Loucy (cell line): ENCODE measurements at regions not wholly inside any gene's neighbourhood (a gene's known extent, or its start where the extent isn't known, plus 50 kb on each side); places are given as distances from the start of the nearest gene placed in this dataset.

ENCODE experiments used
- H2AFZ ChIP-seq: fragments of 200-600 bp; sonication (generic); 2 replicates; pipeline ENCODE4 v1.6.0; 2016; ENCODE audit warnings: antibody characterized with exemption, mild to moderate bottlenecking, low read length, moderate library complexity
- H3F3A ChIP-seq: fragments of 200-600 bp; 2 replicates; pipeline ENCODE4 v1.6.0; 2016; ENCODE audit warnings: antibody characterized with exemption, low read depth, mild to moderate bottlenecking
- H3K27me3 ChIP-seq: fragments of 200-600 bp; sonication (generic); 2 replicates; pipeline ENCODE4 v1.6.1; 2014; ENCODE audit warnings: low read length, mild to moderate bottlenecking; ENCODE audit not compliant: insufficient read depth, poor library complexity, severe bottlenecking
- H3K36me3 ChIP-seq: fragments of 200-600 bp; sonication (generic); 2 replicates; pipeline ENCODE4 v1.6.1; 2016; ENCODE audit warnings: low read length; ENCODE audit not compliant: insufficient read depth
- H3K4me1 ChIP-seq: fragments of 200-600 bp; sonication (generic); 2 replicates; pipeline ENCODE4 v1.5.1; 2014; ENCODE audit warnings: low read length, mild to moderate bottlenecking; ENCODE audit not compliant: insufficient read depth, poor library complexity, severe bottlenecking
- H3K4me2 ChIP-seq: fragments of 200-600 bp; sonication (generic); 2 replicates; pipeline ENCODE4 v1.6.0; 2014; ENCODE audit warnings: antibody characterized with exemption, low read length, low read depth, mild to moderate bottlenecking; ENCODE audit not compliant: poor library complexity, severe bottlenecking
- H3K4me3 ChIP-seq: fragments of 200-600 bp; sonication (generic); 2 replicates; pipeline ENCODE4 v1.5.1; 2014; ENCODE audit warnings: low read length, mild to moderate bottlenecking, mixed read lengths; ENCODE audit not compliant: poor library complexity, severe bottlenecking
- H3K79me2 ChIP-seq: fragments of 200-600 bp; sonication (generic); 2 replicates; pipeline ENCODE4 v1.6.1; 2014; ENCODE audit warnings: low read length; ENCODE audit not compliant: insufficient read depth
- H3K9ac ChIP-seq: fragments of 200-600 bp; sonication (generic); 2 replicates; pipeline ENCODE4 v1.6.0; 2014; ENCODE audit warnings: mild to moderate bottlenecking, low read depth, low read length, moderate library complexity; ENCODE audit not compliant: poor library complexity, severe bottlenecking
- H3K9me2 ChIP-seq: fragments of 200-600 bp; sonication (generic); replicated peaks from 2 replicates; pipeline ENCODE4 v1.6.1; 2016; ENCODE audit warnings: low read depth, low read length, mixed read lengths
- H3K9me3 ChIP-seq: fragments of 200-600 bp; sonication (generic); 2 replicates; pipeline ENCODE4 v1.6.1; 2014; ENCODE audit warnings: mild to moderate bottlenecking, antibody characterized with exemption, low read length, low read depth; ENCODE audit not compliant: insufficient read depth
- H4K20me1 ChIP-seq: fragments of 200-600 bp; sonication (generic); 2 replicates; pipeline ENCODE4 v1.6.0; 2014; ENCODE audit warnings: antibody characterized with exemption, low read length, mild to moderate bottlenecking; ENCODE audit not compliant: insufficient read depth, poor library complexity, severe bottlenecking
- CTCF ChIP-seq: fragments of 200-600 bp; sonication (generic); conservative IDR thresholded peaks from 2 replicates; pipeline ENCODE4 v1.5.1; 2014; ENCODE audit warnings: mild to moderate bottlenecking, antibody characterized with exemption, low read length
- EZH2phosphoT487 ChIP-seq: fragments of 200-600 bp; IDR thresholded peaks from 2 replicates; pipeline ENCODE4 v1.6.1; 2018; ENCODE audit warnings: antibody characterized with exemption, mild to moderate bottlenecking, moderate library complexity, borderline replicate concordance

DNA sequence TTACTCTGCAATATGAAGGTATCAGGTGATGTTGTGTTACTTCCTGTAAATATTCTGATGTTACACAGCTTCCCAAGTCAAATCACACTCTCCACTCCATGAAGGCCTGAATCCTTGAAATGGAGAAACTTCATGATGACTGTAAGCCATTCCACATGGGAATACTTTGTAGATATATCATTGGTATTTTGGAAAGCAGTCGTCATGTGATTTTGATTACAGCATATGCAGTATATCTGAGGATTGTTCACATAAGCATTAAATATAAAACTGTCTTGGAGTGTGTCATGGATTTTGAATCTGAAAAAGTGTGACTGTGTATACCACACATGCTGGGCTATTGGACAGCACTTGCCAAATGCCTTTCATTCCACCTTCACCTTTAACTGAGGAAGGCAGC, 118.3 kb upstream of the EXOC2 start:
- Histone ChIP-seq H3K27me3 (no peaks in the 10 kb centered on the region), H3K79me2 (no peaks in the 10 kb centered on the region), H3K9me2 (no peaks in the 10 kb centered on the region), H3K4me1 (peaks cover under 1% of the 10 kb centered on the region), H3K9me3 (no peaks in the 10 kb centered on the region), H3K9ac (no peak overlapping the region), H3K36me3 (no peaks in the 10 kb centered on the region), H4K20me1 (no peaks in the 10 kb centered on the region), H3K4me2 (no peak overlapping the region), H3K4me3 (no peak overlapping the region), H3F3A (no peaks in the 10 kb centered on the region), H2AFZ (no peak overlapping the region)
- TF ChIP-seq EZH2phosphoT487 = no peak
- no peak for TF ChIP-seq CTCF

DNA sequence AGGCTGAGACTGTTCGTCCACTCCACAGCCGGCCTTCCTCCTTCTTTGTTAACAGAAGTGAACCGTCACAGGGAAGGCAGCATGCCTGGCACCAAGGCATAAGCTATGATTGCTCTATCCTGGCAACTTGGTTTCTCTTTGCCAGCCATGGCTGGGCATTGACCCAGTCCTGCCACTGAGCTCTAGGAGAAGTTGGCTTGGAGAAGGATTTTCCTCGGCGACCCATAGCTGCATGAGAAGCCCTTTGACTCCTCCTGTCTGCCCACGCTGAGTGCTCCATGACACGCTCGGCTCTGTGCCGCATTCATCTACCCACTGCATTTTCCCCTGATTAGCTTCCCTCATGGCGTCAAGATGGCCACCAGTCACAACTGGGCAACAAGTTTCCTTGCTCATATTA, 111.8 kb upstream of the EXOC2 start:
- Histone ChIP-seq H4K20me1 (no peaks in the 10 kb centered on the region), H3K9me2 (no peaks in the 10 kb centered on the region), H3K4me3 (no peak overlapping the region), H3K9me3 (no peaks in the 10 kb centered on the region), H2AFZ (no peak overlapping the region), H3K9ac (no peak overlapping the region), H3K79me2 (no peaks in the 10 kb centered on the region), H3F3A (no peaks in the 10 kb centered on the region), H3K27me3 (no peaks in the 10 kb centered on the region), H3K36me3 (no peaks in the 10 kb centered on the region), H3K4me2 (no peak overlapping the region), H3K4me1 (no peaks in the 10 kb centered on the region)
- no peak for TF ChIP-seq CTCF
- TF ChIP-seq EZH2phosphoT487 = no peak

GRCh38 chr6:804317-804716, 111.4 kb upstream of the EXOC2 start:
- H3K27me3 ChIP-seq = no peaks in the 10 kb centered on the region

More at GRCh38 chr6:804317-804716, 111.4 kb upstream of the EXOC2 start:
- no peaks in the 10 kb centered on the region for H3K9me2 ChIP-seq
- TF ChIP-seq EZH2phosphoT487 (no peak), CTCF (no peak)
- H3K9ac ChIP-seq = no peak overlapping the region
- no peaks in the 10 kb centered on the region for H3F3A ChIP-seq
- H3K4me3 ChIP-seq = no peak overlapping the region
- H3K4me2 ChIP-seq = no peak overlapping the region
- H3K79me2 ChIP-seq = no peaks in the 10 kb centered on the region
- no peaks in the 10 kb centered on the region for H3K9me3 ChIP-seq
- H4K20me1 ChIP-seq = no peaks in the 10 kb centered on the region
- H3K4me1 ChIP-seq = no peaks in the 10 kb centered on the region
- H3K36me3 ChIP-seq = no peaks in the 10 kb centered on the region
- no peak overlapping the region for H2AFZ ChIP-seq
